Calu3 (cell line): ENCODE measurements at regions not wholly inside any gene's neighbourhood (a gene's known extent, or its start where the extent isn't known, plus 50 kb on each side); places are given as distances from the start of the nearest gene placed in this dataset.

Experiments
- BruUV-seq: library from RNA; stranded (reverse); fragments of 400-500 nt; replicated peaks from 2 replicates; lab custom pipeline; 2021; lab: Mats Ljungman, UMichigan
- CTCF ChIA-PET: fragments of 300-600 bp; sonication (Branson Sonifier 250); formaldehyde crosslinking; loops from one replicate; lab custom pipeline; 2022; ENCODE audit warnings: antibody characterized with exemption; lab: Charles Lee
- DNase-seq: peaks from one replicate; pipeline ENCODE4 v3.0.0; 2022
- H3K27ac Mint-ChIP-seq: one replicate; pipeline ENCODE4 v1.8.0; 2022; ENCODE audit warnings: mixed read lengths; ENCODE audit not compliant: unreplicated experiment
- H3K27me3 Mint-ChIP-seq: one replicate; pipeline ENCODE4 v1.8.0; 2022; ENCODE audit warnings: mixed read lengths; ENCODE audit not compliant: unreplicated experiment
- H3K36me3 Mint-ChIP-seq: one replicate; pipeline ENCODE4 v1.8.0; 2022; ENCODE audit warnings: mild to moderate bottlenecking, moderate library complexity, mixed read lengths; ENCODE audit not compliant: insufficient read depth, unreplicated experiment
- H3K4me1 Mint-ChIP-seq: one replicate; pipeline ENCODE4 v1.8.0; 2022; ENCODE audit warnings: mild to moderate bottlenecking, low read depth, mixed read lengths; ENCODE audit not compliant: unreplicated experiment
- H3K4me3 Mint-ChIP-seq: one replicate; pipeline ENCODE4 v1.8.0; 2022; ENCODE audit warnings: mild to moderate bottlenecking, low read depth, moderate library complexity, mixed read lengths; ENCODE audit not compliant: unreplicated experiment
- H3K9me3 Mint-ChIP-seq: one replicate; pipeline ENCODE4 v1.8.0; 2022; ENCODE audit warnings: low read depth, mixed read lengths; ENCODE audit not compliant: unreplicated experiment
- intact Hi-C: fragments of 100-400 bp; cut with micrococcal nuclease; formaldehyde crosslinking; loops from one replicate; pipeline ENCODE4 v1.10.0; 2022; ENCODE audit not compliant: unreplicated experiment
- TF ChIP-seq, protein P1 (sequence below): fragments of 200-600 bp; IDR thresholded peaks from one replicate; pipeline ENCODE4 v1.8.0; 2022; ENCODE audit warnings: antibody characterized with exemption; ENCODE audit not compliant: unreplicated experiment

DNA sequence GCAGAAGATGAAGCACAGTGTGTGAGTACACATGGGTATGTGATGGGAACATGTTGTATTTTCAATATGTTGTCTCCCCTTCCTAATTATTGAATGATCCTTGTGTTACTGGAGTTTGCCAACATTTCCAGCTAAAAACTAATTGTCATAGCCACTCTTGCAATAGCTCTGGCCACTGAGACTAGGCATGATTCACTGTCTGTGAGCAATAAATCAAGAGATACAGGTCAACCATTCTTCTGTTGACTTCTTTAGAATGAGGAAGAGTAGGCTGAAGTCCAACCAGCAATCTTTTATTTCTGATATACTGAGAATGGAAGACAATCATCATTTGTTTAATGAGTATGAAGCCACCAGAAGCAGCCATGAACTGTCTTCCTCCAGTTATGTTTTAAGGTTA lies 413.9 kb downstream of the SLITRK5 start:
- BruUV-seq, result no TSS peak
- intact Hi-C loops, result no loop called here
- DNase-seq, result no peak
- Mint-ChIP-seq H3K4me1 (no peaks in the 10 kb centered on the region), H3K27ac (no peak overlapping the region), H3K36me3 (no peaks in the 10 kb centered on the region), H3K9me3 (peaks cover 4% of the 10 kb centered on the region), H3K27me3 (no peaks in the 10 kb centered on the region), H3K4me3 (no peak overlapping the region)
- CTCF ChIA-PET, result no interaction called here
- TF ChIP-seq, protein P1, sequence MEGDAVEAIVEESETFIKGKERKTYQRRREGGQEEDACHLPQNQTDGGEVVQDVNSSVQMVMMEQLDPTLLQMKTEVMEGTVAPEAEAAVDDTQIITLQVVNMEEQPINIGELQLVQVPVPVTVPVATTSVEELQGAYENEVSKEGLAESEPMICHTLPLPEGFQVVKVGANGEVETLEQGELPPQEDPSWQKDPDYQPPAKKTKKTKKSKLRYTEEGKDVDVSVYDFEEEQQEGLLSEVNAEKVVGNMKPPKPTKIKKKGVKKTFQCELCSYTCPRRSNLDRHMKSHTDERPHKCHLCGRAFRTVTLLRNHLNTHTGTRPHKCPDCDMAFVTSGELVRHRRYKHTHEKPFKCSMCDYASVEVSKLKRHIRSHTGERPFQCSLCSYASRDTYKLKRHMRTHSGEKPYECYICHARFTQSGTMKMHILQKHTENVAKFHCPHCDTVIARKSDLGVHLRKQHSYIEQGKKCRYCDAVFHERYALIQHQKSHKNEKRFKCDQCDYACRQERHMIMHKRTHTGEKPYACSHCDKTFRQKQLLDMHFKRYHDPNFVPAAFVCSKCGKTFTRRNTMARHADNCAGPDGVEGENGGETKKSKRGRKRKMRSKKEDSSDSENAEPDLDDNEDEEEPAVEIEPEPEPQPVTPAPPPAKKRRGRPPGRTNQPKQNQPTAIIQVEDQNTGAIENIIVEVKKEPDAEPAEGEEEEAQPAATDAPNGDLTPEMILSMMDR, result no peak

DNA sequence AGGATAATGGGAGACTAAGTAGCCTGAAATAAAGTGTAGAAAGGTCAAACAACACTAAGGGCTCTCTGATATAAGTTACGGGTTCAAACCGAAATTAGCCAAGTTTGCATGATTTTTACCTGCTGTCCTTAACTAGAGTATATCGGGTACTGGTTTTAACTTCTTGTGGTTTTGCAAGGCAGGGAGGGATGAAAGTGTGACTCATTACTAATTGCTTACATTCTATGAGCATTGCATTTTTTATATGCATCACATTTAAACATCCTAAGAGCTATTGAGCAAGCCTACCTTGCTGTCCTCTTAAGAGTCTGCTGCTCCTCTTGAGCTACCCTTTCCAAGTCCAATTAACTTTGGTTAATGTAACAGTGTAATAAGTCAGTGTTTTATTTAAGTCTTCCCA lies 415.4 kb downstream of the SLITRK5 start:
- BruUV-seq, result no TSS peak
- TF ChIP-seq, protein P1, result no peak
- H3K36me3 Mint-ChIP-seq, result no peaks in the 10 kb centered on the region
- H3K9me3 Mint-ChIP-seq, result peaks cover 4% of the 10 kb centered on the region
- intact Hi-C loops, result no loop called here
- no peaks in the 10 kb centered on the region for H3K4me1 Mint-ChIP-seq
- H3K27ac Mint-ChIP-seq, result no peak overlapping the region
- H3K4me3 Mint-ChIP-seq, result no peak overlapping the region
- no peak for DNase-seq
- no peaks in the 10 kb centered on the region for H3K27me3 Mint-ChIP-seq
- CTCF ChIA-PET, result no interaction called here

GRCh38 chr13:88097541-88097940 lies 426.4 kb downstream of the SLITRK5 start:
- no peaks in the 10 kb centered on the region for H3K4me1 Mint-ChIP-seq
- no peaks in the 10 kb centered on the region for H3K36me3 Mint-ChIP-seq
- CTCF ChIA-PET, result no interaction called here
- intact Hi-C loops, result no loop called here
- H3K9me3 Mint-ChIP-seq, result no peaks in the 10 kb centered on the region
- BruUV-seq, result no TSS peak
- TF ChIP-seq, protein P1, result no peak
- no peak overlapping the region for H3K27ac Mint-ChIP-seq
- H3K27me3 Mint-ChIP-seq, result no peaks in the 10 kb centered on the region
- H3K4me3 Mint-ChIP-seq, result no peak overlapping the region
- no peak for DNase-seq

GRCh38 chr13:88103824-88104223 lies 432.7 kb downstream of the SLITRK5 start:
- Mint-ChIP-seq H3K9me3 (no peaks in the 10 kb centered on the region), H3K36me3 (no peaks in the 10 kb centered on the region), H3K27me3 (no peaks in the 10 kb centered on the region), H3K4me1 (no peaks in the 10 kb centered on the region), H3K27ac (no peak overlapping the region), H3K4me3 (no peak overlapping the region)
- DNase-seq, result no peak
- intact Hi-C loops, result no loop called here
- no TSS peak for BruUV-seq
- CTCF ChIA-PET, result no interaction called here
- TF ChIP-seq, protein P1, result no peak
